ENCODE measurements at regions not wholly inside any gene's neighbourhood (a gene's known extent, or its start where the extent isn't known, plus 50 kb on each side); places are given as distances from the start of the nearest gene placed in this dataset.

GRCh38 chr16:55043499-55043898, 112.8 kb downstream of the IRX5 start:
- TF ChIP-seq CTCF (conservative IDR thresholded peaks at IDR 0.05; ENCODE audit: low read depth in 2 of 2) (peak; percentile 19 to 50; a peak in 2 of 4 replicates), NANOG (IDR thresholded peaks at IDR 0.05; ENCODE audit: borderline replicate concordance) (no peak), JUNB (IDR thresholded peaks at IDR 0.05; ENCODE audit: unreplicated experiment) (no peak), EZH2 (IDR thresholded peaks at IDR 0.05; ENCODE audit: low read depth, unreplicated experiment) (no peak)
